ENCODE measurements at regions not wholly inside any gene's neighbourhood (a gene's known extent, or its start where the extent isn't known, plus 50 kb on each side); places are given as distances from the start of the nearest gene placed in this dataset.

- TF ChIP-seq, protein P1, sequence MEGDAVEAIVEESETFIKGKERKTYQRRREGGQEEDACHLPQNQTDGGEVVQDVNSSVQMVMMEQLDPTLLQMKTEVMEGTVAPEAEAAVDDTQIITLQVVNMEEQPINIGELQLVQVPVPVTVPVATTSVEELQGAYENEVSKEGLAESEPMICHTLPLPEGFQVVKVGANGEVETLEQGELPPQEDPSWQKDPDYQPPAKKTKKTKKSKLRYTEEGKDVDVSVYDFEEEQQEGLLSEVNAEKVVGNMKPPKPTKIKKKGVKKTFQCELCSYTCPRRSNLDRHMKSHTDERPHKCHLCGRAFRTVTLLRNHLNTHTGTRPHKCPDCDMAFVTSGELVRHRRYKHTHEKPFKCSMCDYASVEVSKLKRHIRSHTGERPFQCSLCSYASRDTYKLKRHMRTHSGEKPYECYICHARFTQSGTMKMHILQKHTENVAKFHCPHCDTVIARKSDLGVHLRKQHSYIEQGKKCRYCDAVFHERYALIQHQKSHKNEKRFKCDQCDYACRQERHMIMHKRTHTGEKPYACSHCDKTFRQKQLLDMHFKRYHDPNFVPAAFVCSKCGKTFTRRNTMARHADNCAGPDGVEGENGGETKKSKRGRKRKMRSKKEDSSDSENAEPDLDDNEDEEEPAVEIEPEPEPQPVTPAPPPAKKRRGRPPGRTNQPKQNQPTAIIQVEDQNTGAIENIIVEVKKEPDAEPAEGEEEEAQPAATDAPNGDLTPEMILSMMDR (IDR thresholded peaks at IDR 0.05; ENCODE audit: control insufficient read depth, extremely low read depth, insufficient read depth), result no peak
- H3K4me3 ChIP-seq (ENCODE audit: low read depth, low read length), result no peak overlapping the region
- no peak for DNase-seq (ENCODE audit: low read depth)
These were observed 183.2 kb upstream of the MYL2 start for GRCh38 chr12:111103583-111103982.

- H3K4me3 ChIP-seq (ENCODE audit: low read depth, low read length), result no peak overlapping the region
- TF ChIP-seq, protein P1 (IDR thresholded peaks at IDR 0.05; ENCODE audit: control insufficient read depth, extremely low read depth, insufficient read depth), result no peak
These were observed 181.8 kb upstream of the MYL2 start for GRCh38 chr12:111102102-111102739.

DNA sequence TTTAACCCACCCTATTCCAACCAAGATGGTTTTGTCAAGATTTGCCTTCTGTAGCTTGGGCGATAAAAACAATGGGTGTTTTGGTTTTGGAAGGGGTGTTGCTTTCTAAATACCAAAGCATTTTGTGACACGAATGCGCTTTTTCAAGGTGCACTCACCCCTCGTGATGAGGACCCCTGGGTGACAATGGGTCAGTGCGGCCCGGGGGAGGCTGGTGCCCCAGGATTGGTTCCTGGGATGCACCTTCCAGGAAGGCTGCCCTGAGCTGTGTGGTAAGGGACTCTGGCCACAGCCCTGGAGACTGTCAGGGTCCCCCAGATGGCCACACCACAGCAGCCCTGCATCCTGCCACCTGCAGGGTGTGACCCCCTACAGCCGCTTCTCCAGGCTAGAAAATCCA lies 180.6 kb upstream of the MYL2 start:
- TF ChIP-seq, protein P1 (IDR thresholded peaks at IDR 0.05; ENCODE audit: control insufficient read depth, extremely low read depth, insufficient read depth), result no peak
- no peak overlapping the region for H3K4me3 ChIP-seq (ENCODE audit: low read depth, low read length)
- DNase-seq (ENCODE audit: low read depth), result no peak

More at GRCh38 chr12:111102102-111102739, 181.8 kb upstream of the MYL2 start:
- DNase-seq (ENCODE audit: low read depth), result no peak

- DNase-seq (ENCODE audit: low read depth), result no peak
- no peak overlapping the region for H3K4me3 ChIP-seq (ENCODE audit: low read depth, low read length)
- TF ChIP-seq, protein P1 (IDR thresholded peaks at IDR 0.05; ENCODE audit: control insufficient read depth, extremely low read depth, insufficient read depth), result no peak
These were observed 180.2 kb upstream of the MYL2 start for GRCh38 chr12:111100554-111100953.

DNA sequence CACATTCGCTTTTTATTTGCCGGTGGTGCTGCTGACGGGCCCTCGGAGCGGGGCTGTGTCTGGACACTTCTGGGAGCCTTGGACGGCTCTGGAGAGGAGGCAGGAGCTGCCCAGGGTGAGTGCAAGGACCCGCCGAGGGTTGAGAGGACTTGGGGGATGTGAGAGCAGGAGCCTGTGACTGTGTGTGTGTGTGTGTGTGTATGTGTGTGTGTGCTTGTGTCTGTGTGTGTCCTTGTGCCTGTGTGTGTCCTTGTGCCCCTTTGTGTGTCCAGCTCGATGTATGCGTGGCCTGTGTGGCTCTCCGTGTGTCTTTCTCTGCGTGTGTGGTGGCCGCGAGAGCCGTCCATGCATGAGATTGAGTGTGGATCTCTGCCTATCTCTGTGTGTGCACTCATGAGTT lies 179.6 kb upstream of the MYL2 start:
- TF ChIP-seq, protein P1 (IDR thresholded peaks at IDR 0.05; ENCODE audit: control insufficient read depth, extremely low read depth, insufficient read depth), result no peak
- no peak overlapping the region for H3K4me3 ChIP-seq (ENCODE audit: low read depth, low read length)
- no peak for DNase-seq (ENCODE audit: low read depth)

- DNase-seq (ENCODE audit: low read depth), result no peak
- H3K4me3 ChIP-seq (ENCODE audit: low read depth, low read length), result no peak overlapping the region
- TF ChIP-seq, protein P1 (IDR thresholded peaks at IDR 0.05; ENCODE audit: control insufficient read depth, extremely low read depth, insufficient read depth), result no peak
These were observed 178.8 kb upstream of the MYL2 start for GRCh38 chr12:111099186-111099585.
